ENCODE measurements at regions not wholly inside any gene's neighbourhood (a gene's known extent, or its start where the extent isn't known, plus 50 kb on each side); places are given as distances from the start of the nearest gene placed in this dataset.
"Not testable (repeated sequence)": the region's sequence is repeated elsewhere in the genome, so short reads cannot be mapped to it uniquely, and the experiment has no call there.

- Histone ChIP-seq H3K27me3 (ENCODE audit: insufficient read depth, low read length, poor library complexity, severe bottlenecking) (no peaks in the 10 kb centered on the region), H3K9me3 (ENCODE audit: insufficient read depth, low read depth, low read length) (no peaks in the 10 kb centered on the region; the same call in 1 of the 2 replicates), H3K4me3 (ENCODE audit: low read length, poor library complexity, severe bottlenecking) (no peak overlapping the region)
Observed at GRCh38 chr18:6570581-6571238, 156.0 kb upstream of the L3MBTL4 start.

GRCh38 chr18:6571239-6571602, 156.5 kb upstream of the L3MBTL4 start:
- no peaks in the 10 kb centered on the region for H4K20me1 ChIP-seq (ENCODE audit: insufficient read depth, low read length, poor library complexity, severe bottlenecking)
- TF ChIP-seq CTCF (conservative IDR thresholded peaks at IDR 0.05; ENCODE audit: low read length) (no peak), EZH2phosphoT487 (IDR thresholded peaks at IDR 0.05; ENCODE audit: borderline replicate concordance) (no peak)
- H2AFZ ChIP-seq (ENCODE audit: low read length) = no peak overlapping the region
- H3K4me1 ChIP-seq (ENCODE audit: insufficient read depth, low read length, poor library complexity, severe bottlenecking) = no peaks in the 10 kb centered on the region
- no peaks in the 10 kb centered on the region for H3F3A ChIP-seq (ENCODE audit: low read depth)
- no peak overlapping the region for H3K4me2 ChIP-seq (ENCODE audit: low read depth, low read length, poor library complexity, severe bottlenecking)
- no peaks in the 10 kb centered on the region for H3K27me3 ChIP-seq (ENCODE audit: insufficient read depth, low read length, poor library complexity, severe bottlenecking)
- no peaks in the 10 kb centered on the region; the same call in 1 of the 2 replicates for H3K9me3 ChIP-seq (ENCODE audit: insufficient read depth, low read depth, low read length)
- no peaks in the 10 kb centered on the region for H3K36me3 ChIP-seq (ENCODE audit: insufficient read depth, low read length)
- H3K9ac ChIP-seq (ENCODE audit: low read depth, low read length, poor library complexity, severe bottlenecking) = no peak overlapping the region
- H3K79me2 ChIP-seq (ENCODE audit: insufficient read depth, low read length) = no peaks in the 10 kb centered on the region
- H3K4me3 ChIP-seq (ENCODE audit: low read length, poor library complexity, severe bottlenecking) = no peak overlapping the region
- no peaks in the 10 kb centered on the region for H3K9me2 ChIP-seq (replicated peaks; ENCODE audit: low read depth, low read length)

More at GRCh38 chr18:6570581-6571238, 156.0 kb upstream of the L3MBTL4 start:
- Histone ChIP-seq H2AFZ (ENCODE audit: low read length) (no peak overlapping the region), H3K9me2 (replicated peaks; ENCODE audit: low read depth, low read length) (no peaks in the 10 kb centered on the region), H3K79me2 (ENCODE audit: insufficient read depth, low read length) (no peaks in the 10 kb centered on the region), H3F3A (ENCODE audit: low read depth) (no peaks in the 10 kb centered on the region), H3K9ac (ENCODE audit: low read depth, low read length, poor library complexity, severe bottlenecking) (no peak overlapping the region), H3K4me1 (ENCODE audit: insufficient read depth, low read length, poor library complexity, severe bottlenecking) (no peaks in the 10 kb centered on the region), H3K4me2 (ENCODE audit: low read depth, low read length, poor library complexity, severe bottlenecking) (no peak overlapping the region), H3K36me3 (ENCODE audit: insufficient read depth, low read length) (no peaks in the 10 kb centered on the region), H4K20me1 (ENCODE audit: insufficient read depth, low read length, poor library complexity, severe bottlenecking) (no peaks in the 10 kb centered on the region)
- TF ChIP-seq CTCF (conservative IDR thresholded peaks at IDR 0.05; ENCODE audit: low read length) (no peak), EZH2phosphoT487 (IDR thresholded peaks at IDR 0.05; ENCODE audit: borderline replicate concordance) (no peak)

- H3K4me2 ChIP-seq (ENCODE audit: low read depth, low read length, poor library complexity, severe bottlenecking); H4K20me1 ChIP-seq (ENCODE audit: insufficient read depth, low read length, poor library complexity, severe bottlenecking); H3F3A ChIP-seq (ENCODE audit: low read depth); H3K9me3 ChIP-seq (ENCODE audit: insufficient read depth, low read depth, low read length); H3K9ac ChIP-seq (ENCODE audit: low read depth, low read length, poor library complexity, severe bottlenecking); H3K4me1 ChIP-seq (ENCODE audit: insufficient read depth, low read length, poor library complexity, severe bottlenecking); H3K9me2 ChIP-seq (replicated peaks; ENCODE audit: low read depth, low read length); H3K27me3 ChIP-seq (ENCODE audit: insufficient read depth, low read length, poor library complexity, severe bottlenecking); H3K4me3 ChIP-seq (ENCODE audit: low read length, poor library complexity, severe bottlenecking); H2AFZ ChIP-seq (ENCODE audit: low read length); H3K79me2 ChIP-seq (ENCODE audit: insufficient read depth, low read length); H3K36me3 ChIP-seq (ENCODE audit: insufficient read depth, low read length): not testable (repeated sequence)
Observed at GRCh38 chr18:6572192-6572591, 157.3 kb upstream of the ARHGAP28 start.

- no peaks in the 10 kb centered on the region for H3F3A ChIP-seq (ENCODE audit: low read depth)
- H3K36me3 ChIP-seq (ENCODE audit: insufficient read depth, low read length) = no peaks in the 10 kb centered on the region
- H3K27me3 ChIP-seq (ENCODE audit: insufficient read depth, low read length, poor library complexity, severe bottlenecking) = no peaks in the 10 kb centered on the region
- H3K9me3 ChIP-seq (ENCODE audit: insufficient read depth, low read depth, low read length) = no peaks in the 10 kb centered on the region; the same call in 1 of the 2 replicates
- H4K20me1 ChIP-seq (ENCODE audit: insufficient read depth, low read length, poor library complexity, severe bottlenecking) = no peaks in the 10 kb centered on the region
- no peak overlapping the region for H3K4me3 ChIP-seq (ENCODE audit: low read length, poor library complexity, severe bottlenecking)
- H3K9me2 ChIP-seq (replicated peaks; ENCODE audit: low read depth, low read length) = no peaks in the 10 kb centered on the region
- no peaks in the 10 kb centered on the region for H3K4me1 ChIP-seq (ENCODE audit: insufficient read depth, low read length, poor library complexity, severe bottlenecking)
- H2AFZ ChIP-seq (ENCODE audit: low read length) = no peak overlapping the region
- TF ChIP-seq EZH2phosphoT487 (IDR thresholded peaks at IDR 0.05; ENCODE audit: borderline replicate concordance) = no peak
- no peak for TF ChIP-seq CTCF (conservative IDR thresholded peaks at IDR 0.05; ENCODE audit: low read length)
- no peak overlapping the region for H3K4me2 ChIP-seq (ENCODE audit: low read depth, low read length, poor library complexity, severe bottlenecking)
- no peaks in the 10 kb centered on the region for H3K79me2 ChIP-seq (ENCODE audit: insufficient read depth, low read length)
- H3K9ac ChIP-seq (ENCODE audit: low read depth, low read length, poor library complexity, severe bottlenecking) = no peak overlapping the region
Observed at GRCh38 chr18:6574631-6575030, 154.9 kb upstream of the ARHGAP28 start.

Data from Loucy (cell line).